Neuronal stem cell (in vitro differentiated cells): ENCODE measurements at regions not wholly inside any gene's neighbourhood (a gene's known extent, or its start where the extent isn't known, plus 50 kb on each side); places are given as distances from the start of the nearest gene placed in this dataset.
A peak's percentile ranks its signal among the peaks of the same experiment; 100 is the strongest.

Experiments
- DNase-seq: peaks from one replicate; pipeline ENCODE4 v3.0.0-alpha.2; 2013; ENCODE audit warnings: low spot score
- H2AFZ ChIP-seq: one replicate; pipeline ENCODE4 v1.6.1; 2013; ENCODE audit warnings: mild to moderate bottlenecking, low read length, inconsistent platforms
- H2AK5ac ChIP-seq: 2 replicates; pipeline ENCODE4 v1.6.1; 2013; ENCODE audit warnings: low read depth, mild to moderate bottlenecking, inconsistent platforms, low read length, moderate library complexity, mixed read lengths
- H2BK120ac ChIP-seq: 2 replicates; pipeline ENCODE4 v1.6.1; 2013; ENCODE audit warnings: low read depth, mild to moderate bottlenecking, inconsistent platforms, low read length, moderate library complexity, mixed read lengths
- H2BK12ac ChIP-seq: one replicate; pipeline ENCODE4 v1.6.1; 2013; ENCODE audit warnings: low read length, inconsistent platforms
- H2BK15ac ChIP-seq: 2 replicates; pipeline ENCODE4 v1.6.1; 2013; ENCODE audit warnings: mild to moderate bottlenecking, low read length, inconsistent platforms, mixed read lengths
- H2BK5ac ChIP-seq: one replicate; pipeline ENCODE4 v1.6.1; 2013; ENCODE audit warnings: inconsistent platforms, mild to moderate bottlenecking, low read length, moderate library complexity
- H3K14ac ChIP-seq: one replicate; pipeline ENCODE4 v1.6.1; 2013; ENCODE audit warnings: low read length, inconsistent platforms
- H3K18ac ChIP-seq: 2 replicates; pipeline ENCODE4 v1.6.1; 2013; ENCODE audit warnings: low read length, inconsistent platforms
- H3K23ac ChIP-seq: 2 replicates; pipeline ENCODE4 v1.6.1; 2013; ENCODE audit warnings: low read depth, mild to moderate bottlenecking, mixed read lengths, low read length, inconsistent platforms; ENCODE audit not compliant: poor library complexity
- H3K27ac ChIP-seq: replicated peaks from 3 replicates; pipeline ENCODE4 v1.5.1; 2013; ENCODE audit warnings: low read length, inconsistent platforms
- H3K27me3 ChIP-seq, 3 experiments: 2 replicates each; pipeline ENCODE4 v1.6.1; 2013; ENCODE audit warnings: low read length in 3 of 3, mild to moderate bottlenecking in 2 of 3, inconsistent platforms in 1 of 3, low read depth in 1 of 3, mixed read lengths in 1 of 3, moderate library complexity in 1 of 3; ENCODE audit not compliant: control insufficient read depth in 3 of 3, insufficient read depth in 3 of 3
- H3K36me3 ChIP-seq, 2 donors: replicated peaks in 1 of 2; 2 replicates each; pipeline ENCODE4 v1.6.1; 2013; ENCODE audit warnings: low read length in 2 of 2; ENCODE audit not compliant: control insufficient read depth in 2 of 2, insufficient read depth in 2 of 2
- H3K4ac ChIP-seq: 2 replicates; pipeline ENCODE4 v1.6.1; 2013; ENCODE audit warnings: inconsistent platforms, mild to moderate bottlenecking, low read length, moderate library complexity
- H3K4me1 ChIP-seq, 2 donors: 1 replicate in 1 of 2; 2 replicates in 1 of 2; pipeline ENCODE4 v1.6.1; 2013; ENCODE audit warnings: low read length in 2 of 2, low read depth in 1 of 2; ENCODE audit not compliant: control insufficient read depth in 2 of 2, insufficient read depth in 1 of 2
- H3K4me2 ChIP-seq: one replicate; pipeline ENCODE4 v1.6.1; 2013; ENCODE audit warnings: mild to moderate bottlenecking, low read length, inconsistent platforms; ENCODE audit not compliant: insufficient read depth, poor library complexity, severe bottlenecking
- H3K4me3 ChIP-seq, 2 donors: 2 replicates each; pipeline ENCODE4 v1.5.1; 2013; ENCODE audit warnings: low read length in 2 of 2, mild to moderate bottlenecking in 2 of 2, inconsistent platforms in 1 of 2, moderate library complexity in 1 of 2
- H3K79me1 ChIP-seq: one replicate; pipeline ENCODE4 v1.6.1; 2013; ENCODE audit warnings: low read depth, mild to moderate bottlenecking, inconsistent platforms, low read length, moderate library complexity
- H3K9ac ChIP-seq: one replicate; pipeline ENCODE4 v1.6.1; 2013; ENCODE audit warnings: mild to moderate bottlenecking, low read depth, low read length, inconsistent platforms; ENCODE audit not compliant: poor library complexity
- H3K9me3 ChIP-seq, 2 donors: replicated peaks in 1 of 2; 2 replicates each; pipeline versions ENCODE3 to v1.6.1; 2013; ENCODE audit warnings: low read length in 2 of 2, mild to moderate bottlenecking in 2 of 2, inconsistent platforms in 1 of 2, low read depth in 1 of 2, mixed read lengths in 1 of 2, moderate library complexity in 1 of 2; ENCODE audit not compliant: control insufficient read depth in 2 of 2, insufficient read depth in 1 of 2
- H4K8ac ChIP-seq: one replicate; pipeline ENCODE4 v1.6.1; 2013; ENCODE audit warnings: low read depth, mild to moderate bottlenecking, inconsistent platforms, low read length, moderate library complexity
- H4K91ac ChIP-seq: one replicate; pipeline ENCODE4 v1.6.1; 2013; ENCODE audit warnings: low read length, low read depth, mild to moderate bottlenecking, inconsistent platforms; ENCODE audit not compliant: poor library complexity
- WGBS, 2 donors: extraction: QIAGEN DNeasy Blood & Tissue Kit; methylation state at CpG; one replicate each; pipeline ENCODE4 v1.1.7; 2013; ENCODE audit warnings: missing lambda C conversion rate in 2 of 2, mixed read lengths in 1 of 2; ENCODE audit not compliant: insufficient read length in 2 of 2, insufficient replicate concordance in 1 of 2; ENCODE audit errors: extremely low coverage in 2 of 2; 5-methylcytosine and 5-hydroxymethylcytosine counted together

DNA sequence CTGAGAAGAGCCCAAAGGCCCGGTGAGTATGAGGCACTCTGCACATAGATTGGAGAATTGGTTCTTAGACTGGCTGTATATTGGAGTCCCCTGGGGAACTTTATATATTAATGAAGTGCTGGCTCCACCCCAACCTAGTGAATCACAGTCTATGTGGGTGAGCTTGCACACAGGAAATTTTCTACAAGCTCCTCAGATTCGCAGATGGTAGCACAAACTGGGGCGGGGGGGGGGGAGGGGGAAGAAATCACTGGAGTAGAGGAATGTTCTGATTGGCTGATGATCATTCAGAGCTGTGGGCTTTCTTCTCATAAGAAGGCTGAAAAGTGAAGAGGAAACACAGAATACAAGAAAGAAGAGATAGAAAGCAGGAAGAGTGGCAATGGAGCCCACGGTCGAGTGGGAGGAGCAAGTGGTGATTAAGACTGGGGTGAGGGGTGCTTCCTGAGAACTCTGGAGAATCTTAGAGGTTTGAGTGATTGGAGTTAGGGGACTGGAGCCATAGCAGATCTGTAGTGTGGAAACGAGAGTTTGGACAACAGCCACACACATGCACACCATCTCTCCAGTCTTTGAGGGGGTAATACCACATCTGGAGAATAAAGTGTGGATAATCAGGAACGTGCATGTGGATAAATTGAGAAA is 465.9 kb upstream of the DAB1 start:
- H2BK120ac ChIP-seq, result no peak overlapping the region
- no peaks in the 10 kb centered on the region for H3K36me3 ChIP-seq
- no peak overlapping the region for H3K27ac ChIP-seq
- no peaks in the 10 kb centered on the region for H3K9me3 ChIP-seq
- H3K23ac ChIP-seq, result no peak overlapping the region
- H3K4me2 ChIP-seq, result no peak overlapping the region
- H4K91ac ChIP-seq, result no peak overlapping the region
- H3K4me3 ChIP-seq, result no peak overlapping the region
- DNase-seq, result no peak
- no peak overlapping the region for H3K14ac ChIP-seq
- WGBS, 2 donors, result no CpG with 5 or more reads among the region's 7 CpGs
- peaks cover 10 to 17% of the 10 kb centered on the region in 2 donors for H3K4me1 ChIP-seq
- H3K18ac ChIP-seq, result no peak overlapping the region
- H3K27me3 ChIP-seq, result no peaks in the 10 kb centered on the region
- no peak overlapping the region for H3K4ac ChIP-seq
- H2BK12ac ChIP-seq, result no peak overlapping the region
- no peaks in the 10 kb centered on the region for H3K79me1 ChIP-seq
- H4K8ac ChIP-seq, result no peak overlapping the region
- H3K9ac ChIP-seq, result no peak overlapping the region
- H2BK15ac ChIP-seq, result no peak overlapping the region
- no peak overlapping the region for H2AK5ac ChIP-seq
- no peak overlapping the region for H2BK5ac ChIP-seq
- H2AFZ ChIP-seq, result peak overlapping the region; percentile 58

DNA sequence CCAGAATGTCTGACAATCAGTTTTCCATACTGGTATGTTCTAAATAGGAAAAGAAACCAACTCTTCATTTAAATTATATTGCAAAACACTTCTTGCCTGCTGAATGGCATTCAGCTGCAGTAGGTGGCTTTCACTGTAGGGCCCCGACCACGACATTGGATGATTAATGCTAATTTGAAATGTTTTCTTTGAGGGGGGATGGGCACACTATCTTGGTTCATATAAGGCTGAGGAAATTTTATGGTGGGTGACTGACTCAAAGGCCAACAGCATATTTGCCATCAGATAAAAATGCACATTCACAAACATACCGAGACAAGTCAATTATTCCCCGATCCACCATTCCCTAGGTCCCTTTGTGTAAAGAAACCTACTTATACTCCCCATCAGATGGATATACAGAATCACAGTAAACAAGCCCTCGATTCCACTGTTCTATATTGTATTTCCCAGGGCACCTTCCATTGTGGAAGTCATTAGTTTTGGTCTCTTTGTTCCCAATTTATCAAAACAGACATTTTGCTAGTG is 464.2 kb upstream of the DAB1 start:
- Histone ChIP-seq H3K36me3 (no peaks in the 10 kb centered on the region), H3K27me3 (no peaks in the 10 kb centered on the region), H2AFZ (peak overlapping the region; percentile 25), H4K91ac (no peak overlapping the region), H2BK12ac (no peak overlapping the region), H3K4ac (no peak overlapping the region), H2BK15ac (no peak overlapping the region), H2BK5ac (no peak overlapping the region), H3K4me3 (no peak overlapping the region), H3K27ac (no peak overlapping the region), H3K9me3 (no peaks in the 10 kb centered on the region), H3K14ac (no peak overlapping the region), H3K79me1 (no peaks in the 10 kb centered on the region), H2AK5ac (no peak overlapping the region), H3K4me2 (no peak overlapping the region), H3K9ac (no peak overlapping the region), H4K8ac (no peak overlapping the region), H3K18ac (no peak overlapping the region), H2BK120ac (no peak overlapping the region), H3K23ac (no peak overlapping the region), H3K4me1 (peaks cover 7 to 11% of the 10 kb centered on the region in 2 donors)
- no CpG with 5 or more reads among the region's 5 CpGs for WGBS, 2 donors
- DNase-seq, result no peak

DNA sequence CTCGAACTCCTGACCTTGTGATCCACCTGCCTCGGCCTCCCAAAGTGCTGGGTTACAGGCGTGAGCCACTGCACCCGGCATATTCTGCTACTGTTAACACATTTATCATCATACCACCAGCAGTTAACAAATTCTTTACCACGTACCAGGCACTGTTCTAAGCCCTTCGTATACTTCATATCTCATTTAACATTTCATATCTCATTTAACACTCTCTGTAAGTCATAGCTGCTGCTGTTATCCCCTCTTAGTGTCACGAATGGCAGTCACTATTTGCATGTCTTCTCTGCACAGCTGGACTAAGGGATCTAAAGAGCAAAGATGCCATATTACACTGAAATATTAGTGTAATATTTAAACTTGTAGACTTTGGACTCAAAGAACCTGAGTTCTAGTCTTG is 462.5 kb upstream of the DAB1 start:
- H3K14ac ChIP-seq, result no peak overlapping the region
- H3K9ac ChIP-seq, result no peak overlapping the region
- H3K27me3 ChIP-seq, result no peaks in the 10 kb centered on the region
- H2BK12ac ChIP-seq, result no peak overlapping the region
- H3K9me3 ChIP-seq, result no peaks in the 10 kb centered on the region
- no peaks in the 10 kb centered on the region for H3K36me3 ChIP-seq
- no peak overlapping the region for H4K8ac ChIP-seq
- H2BK120ac ChIP-seq, result no peak overlapping the region
- no peak overlapping the region for H3K27ac ChIP-seq
- no peak overlapping the region for H3K4me3 ChIP-seq
- peaks cover 11 to 27% of the 10 kb centered on the region in 2 donors for H3K4me1 ChIP-seq
- H3K23ac ChIP-seq, result no peak overlapping the region
- no peak overlapping the region for H2AK5ac ChIP-seq
- H2BK5ac ChIP-seq, result no peak overlapping the region
- H2AFZ ChIP-seq, result no peak overlapping the region
- H4K91ac ChIP-seq, result no peak overlapping the region
- H3K18ac ChIP-seq, result no peak overlapping the region
- no peaks in the 10 kb centered on the region for H3K79me1 ChIP-seq
- H3K4me2 ChIP-seq, result no peak overlapping the region
- WGBS, 2 donors, result 100% methylated on average over 2 of the region's 7 CpGs; no CpG with 5 or more reads in 1 of the 2 donors
- H2BK15ac ChIP-seq, result no peak overlapping the region
- no peak overlapping the region for H3K4ac ChIP-seq
- DNase-seq, result no peak

DNA sequence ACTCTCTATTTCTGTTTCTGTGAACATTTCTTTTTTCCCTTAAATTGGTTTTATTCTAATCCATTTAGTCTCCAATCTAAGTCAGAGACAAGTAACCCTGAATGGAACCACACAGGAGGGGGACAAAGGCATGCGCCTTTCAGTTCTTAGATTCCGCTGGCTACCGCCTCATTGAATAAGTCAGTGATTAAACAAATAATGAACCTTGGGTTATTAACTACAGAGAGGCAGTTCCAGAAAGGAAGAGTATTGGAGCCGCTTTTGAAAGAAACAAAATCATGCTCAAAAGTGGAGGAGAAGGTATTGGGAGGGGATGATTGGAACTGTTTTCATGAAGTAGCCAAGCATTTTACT is 459.8 kb upstream of the DAB1 start:
- Histone ChIP-seq H2AK5ac (no peak overlapping the region), H3K9ac (no peak overlapping the region), H2BK5ac (no peak overlapping the region), H3K79me1 (no peaks in the 10 kb centered on the region), H3K9me3 (no peaks in the 10 kb centered on the region), H3K23ac (no peak overlapping the region), H2AFZ (peak overlapping the region; percentile 7), H4K91ac (no peak overlapping the region), H3K36me3 (no peaks in the 10 kb centered on the region), H3K27me3 (no peaks in the 10 kb centered on the region), H3K4ac (no peak overlapping the region), H3K4me1 (peaks cover 8 to 26% of the 10 kb centered on the region in 2 donors), H2BK120ac (no peak overlapping the region), H3K14ac (no peak overlapping the region), H3K27ac (peak overlapping the region; percentile 35), H2BK15ac (no peak overlapping the region), H2BK12ac (no peak overlapping the region), H3K4me3 (no peak overlapping the region), H4K8ac (no peak overlapping the region), H3K18ac (no peak overlapping the region), H3K4me2 (no peak overlapping the region)
- no peak for DNase-seq
- no CpG with 5 or more reads among the region's 4 CpGs for WGBS, 2 donors
